HEK293T (cell line): ENCODE measurements at regions not wholly inside any gene's neighbourhood (a gene's known extent, or its start where the extent isn't known, plus 50 kb on each side); places are given as distances from the start of the nearest gene placed in this dataset.

ENCODE experiments used
- CTCF ChIA-PET: fragments of 350-600 bp; formaldehyde crosslinking; extraction: SDS; loops from one replicate; lab custom pipeline; 2021; ENCODE audit warnings: antibody characterized with exemption, inconsistent platforms; lab: Yijun Ruan, JAX
- POLR2A ChIA-PET: fragments of 350-600 bp; formaldehyde crosslinking; extraction: SDS; loops from one replicate; lab custom pipeline; 2020; ENCODE audit warnings: antibody characterized with exemption, inconsistent platforms; lab: Yijun Ruan, JAX
- DNase-seq: peaks from one replicate; pipeline ENCODE4 v3.0.0; 2012; ENCODE audit warnings: mixed read lengths; ENCODE audit errors: extremely low spot score
- ARNT ChIP-seq: fragments of 450-650 bp; IDR thresholded peaks from 2 replicates; pipeline ENCODE4 v1.6.1; 2017; ENCODE audit warnings: mild to moderate bottlenecking
- BHLHE40 ChIP-seq: fragments of 450-650 bp; IDR thresholded peaks from 2 replicates; pipeline ENCODE4 v1.6.1; 2016; ENCODE audit warnings: mild to moderate bottlenecking, moderate library complexity, borderline replicate concordance
- CTBP1 ChIP-seq: fragments of 450-650 bp; IDR thresholded peaks from 2 replicates; pipeline ENCODE4 v1.6.1; 2016; ENCODE audit warnings: borderline replicate concordance
- ELF4 ChIP-seq: fragments of 450-650 bp; IDR thresholded peaks from 2 replicates; pipeline ENCODE4 v1.6.1; 2017; ENCODE audit warnings: antibody characterized with exemption
- FOXA1 ChIP-seq: fragments of 450-650 bp; IDR thresholded peaks from 2 replicates; pipeline ENCODE4 v1.6.1; 2016; ENCODE audit warnings: mild to moderate bottlenecking
- FOXK2 ChIP-seq: fragments of 450-650 bp; IDR thresholded peaks from 2 replicates; pipeline ENCODE4 v1.6.1; 2016; ENCODE audit warnings: mild to moderate bottlenecking
- FOXM1 ChIP-seq: fragments of 450-650 bp; IDR thresholded peaks from 2 replicates; pipeline ENCODE4 v1.6.1; 2017; ENCODE audit warnings: mild to moderate bottlenecking, borderline replicate concordance
- HDGF ChIP-seq: fragments of 450-650 bp; IDR thresholded peaks from 2 replicates; pipeline ENCODE4 v1.6.1; 2017; ENCODE audit warnings: antibody characterized with exemption, borderline replicate concordance
- L3MBTL2 ChIP-seq: fragments of 450-650 bp; conservative IDR thresholded peaks from 2 replicates; pipeline ENCODE4 v1.6.1; 2016; ENCODE audit warnings: mild to moderate bottlenecking
- LEF1 ChIP-seq: fragments of 450-650 bp; IDR thresholded peaks from 2 replicates; pipeline ENCODE4 v1.6.1; 2017; ENCODE audit warnings: mild to moderate bottlenecking, borderline replicate concordance
- NFRKB ChIP-seq: fragments of 450-650 bp; IDR thresholded peaks from 2 replicates; pipeline ENCODE4 v1.6.1; 2016; ENCODE audit warnings: mild to moderate bottlenecking, moderate library complexity
- PKNOX1 ChIP-seq: fragments of 450-650 bp; IDR thresholded peaks from 2 replicates; pipeline ENCODE4 v1.6.1; 2016
- SP1 ChIP-seq: fragments of 450-650 bp; IDR thresholded peaks from 2 replicates; pipeline ENCODE4 v1.6.1; 2017
- SUZ12 ChIP-seq: fragments of 450-650 bp; IDR thresholded peaks from 2 replicates; pipeline ENCODE4 v1.6.1; 2016; ENCODE audit warnings: mild to moderate bottlenecking
- TARDBP ChIP-seq: fragments of 450-650 bp; IDR thresholded peaks from 2 replicates; pipeline ENCODE4 v1.6.1; 2016
- ZNF384 ChIP-seq: fragments of 450-650 bp; IDR thresholded peaks from 2 replicates; pipeline ENCODE4 v1.6.1; 2016

- ChIA-PET POLR2A (interaction anchor here (1.0 kb wide), 1 partner anchor 14 kb away, joined by 3 read pairs; no protein-coding TSS in a partner anchor), CTCF (interaction anchor here (0.6 to 1.1 kb wide), 6 partner anchors 11 to 350 kb away, joined by 3 to 6 read pairs (median 3); no protein-coding TSS in a partner anchor)
- no peak for TF ChIP-seq ZNF384
- TF ChIP-seq SP1: no peak
- no peak for TF ChIP-seq CTBP1
- TF ChIP-seq FOXM1: no peak
- TF ChIP-seq ARNT: no peak
- TF ChIP-seq NFRKB: no peak
- TF ChIP-seq TARDBP: no peak
- TF ChIP-seq HDGF: no peak
- no peak for TF ChIP-seq LEF1
- TF ChIP-seq SUZ12: no peak
- no peak for TF ChIP-seq BHLHE40
- no peak for TF ChIP-seq FOXA1
- TF ChIP-seq PKNOX1: no peak
- no peak for TF ChIP-seq L3MBTL2
- TF ChIP-seq ELF4: no peak
- TF ChIP-seq FOXK2: no peak
- DNase-seq: peak; percentile 78
Measured at GRCh38 chr22:22408731-22409696, 99.5 kb downstream of the ZNF280B start.

GRCh38 chr22:22410121-22410520 is 98.4 kb downstream of the ZNF280B start:
- POLR2A ChIA-PET: no interaction called here
- CTCF ChIA-PET: interaction anchor here (0.6 to 1.3 kb wide), 4 partner anchors 12 to 351 kb away, joined by 3 to 5 read pairs (median 3); no protein-coding TSS in a partner anchor
- DNase-seq: no peak
- no peak for TF ChIP-seq ARNT
- TF ChIP-seq HDGF: no peak
- TF ChIP-seq FOXK2: no peak
- no peak for TF ChIP-seq FOXA1
- TF ChIP-seq ZNF384: no peak
- no peak for TF ChIP-seq SP1
- TF ChIP-seq LEF1: no peak
- TF ChIP-seq NFRKB: no peak
- no peak for TF ChIP-seq TARDBP
- no peak for TF ChIP-seq PKNOX1
- TF ChIP-seq ELF4: no peak
- TF ChIP-seq L3MBTL2: no peak
- no peak for TF ChIP-seq BHLHE40
- TF ChIP-seq SUZ12: no peak
- no peak for TF ChIP-seq CTBP1

DNA sequence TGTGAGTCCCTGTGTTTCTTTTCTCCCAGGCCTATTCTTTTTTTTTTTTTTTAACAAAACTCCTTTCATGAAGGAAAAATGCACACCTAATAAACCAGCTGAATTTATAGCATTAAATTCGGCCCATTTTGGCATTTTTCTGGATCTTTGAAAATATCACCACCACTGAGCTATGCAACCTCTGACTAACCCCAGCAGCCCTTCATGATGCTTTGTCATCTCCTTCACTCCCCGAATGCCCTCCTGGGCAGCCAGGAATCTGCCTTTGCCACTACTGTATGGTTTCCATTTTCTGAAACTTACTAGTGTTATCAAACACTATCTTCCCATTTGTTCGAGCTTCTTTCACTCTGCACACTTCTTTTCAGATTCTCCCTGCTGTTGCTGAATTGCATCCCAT is 97.9 kb downstream of the ZNF280B start:
- DNase-seq: no peak
- ChIA-PET POLR2A (no interaction called here), CTCF (interaction anchor here (0.6 to 1.3 kb wide), 3 partner anchors 12 to 184 kb away, joined by 3 to 4 read pairs (median 3); no protein-coding TSS in a partner anchor)
- no peak for TF ChIP-seq BHLHE40
- no peak for TF ChIP-seq ELF4

DNA sequence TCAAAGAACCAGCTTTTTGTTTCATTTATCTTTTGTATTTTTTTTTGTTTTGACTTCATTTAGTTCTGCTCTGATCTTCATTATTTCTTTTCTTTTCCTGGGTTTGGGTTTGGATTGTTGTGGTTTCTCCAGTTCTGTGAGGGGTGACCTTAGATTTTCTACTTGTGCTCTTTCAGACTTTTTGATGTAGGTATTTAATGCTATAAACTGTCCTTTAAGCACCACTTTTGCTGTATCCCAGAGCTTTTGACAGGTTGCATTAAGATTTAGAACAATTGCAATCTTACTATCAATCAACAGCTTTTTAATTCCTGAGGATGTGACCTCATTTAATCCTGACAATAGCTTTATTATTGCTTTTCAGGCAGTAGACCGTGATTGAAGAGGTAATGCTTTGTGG is 94.3 kb downstream of the ZNF280B start:
- TF ChIP-seq PKNOX1 (no peak), SUZ12 (no peak), SP1 (no peak), BHLHE40 (no peak), FOXK2 (no peak), ARNT (no peak), L3MBTL2 (no peak), TARDBP (no peak), NFRKB (no peak), FOXM1 (no peak), CTBP1 (no peak), ZNF384 (no peak), FOXA1 (no peak)
- CTCF ChIA-PET: interaction anchor here (0.6 to 2.5 kb wide), 2 partner anchors 8 to 305 kb away, joined by 3 to 16 read pairs; no protein-coding TSS in a partner anchor
- POLR2A ChIA-PET: no interaction called here
- no peak for DNase-seq

DNA sequence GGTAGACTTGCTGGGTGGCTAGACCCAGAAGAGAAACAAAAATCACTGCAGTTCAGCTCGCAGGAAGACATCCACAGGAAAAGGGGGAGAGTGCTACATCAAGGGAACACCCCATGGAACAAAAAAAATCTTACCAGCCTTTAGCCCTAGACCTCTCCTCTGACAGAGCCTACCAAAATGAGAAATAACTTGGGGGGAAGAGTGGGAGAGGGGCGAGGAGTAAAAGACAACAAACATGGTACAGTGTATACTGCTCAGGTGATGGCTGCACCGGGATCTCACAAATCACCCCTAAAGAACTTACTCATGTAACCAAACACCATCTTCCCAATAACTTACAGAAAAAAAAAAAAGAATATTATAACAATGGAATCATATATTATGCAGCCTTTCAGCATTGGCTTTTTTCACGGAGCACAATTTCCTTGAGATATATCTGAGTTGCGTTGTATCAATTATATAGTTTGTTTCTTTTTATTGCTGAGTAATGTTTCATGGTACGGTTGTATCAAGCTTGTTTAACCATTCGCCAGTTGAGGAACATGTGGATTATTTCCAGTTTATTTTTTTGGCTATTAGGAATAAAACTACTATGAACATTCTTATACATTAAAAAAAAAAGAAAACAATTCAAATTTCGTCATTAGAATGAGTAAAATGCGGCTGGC is 90.9 kb downstream of the ZNF280B start:
- CTCF ChIA-PET: no interaction called here
- no peak for DNase-seq
- POLR2A ChIA-PET: no interaction called here
- TF ChIP-seq FOXA1 (no peak), L3MBTL2 (no peak), PKNOX1 (no peak), SP1 (no peak), CTBP1 (no peak), NFRKB (no peak), SUZ12 (no peak), LEF1 (no peak), TARDBP (no peak), ZNF384 (no peak), FOXK2 (no peak), FOXM1 (no peak), ARNT (no peak), ELF4 (no peak), HDGF (no peak)
